Transverse colon (tissue), 4 donors: ENCODE measurements at regions not wholly inside any gene's neighbourhood (a gene's known extent, or its start where the extent isn't known, plus 50 kb on each side); places are given as distances from the start of the nearest gene placed in this dataset.

Experiments
- DNase-seq: peaks from one replicate; pipeline ENCODE4 v3.0.0-alpha.2; 2019
- H3K27ac ChIP-seq, 4 donors: fragments of 200-600 bp; sonication (generic); 2 replicates each; pipeline ENCODE4 v1.5.1; 2016 to 2018; ENCODE audit warnings: inconsistent platforms in 4 of 4
- H3K27me3 ChIP-seq: fragments of 200-600 bp; sonication (generic); 2 replicates; pipeline ENCODE4 v1.5.1; 2017; ENCODE audit warnings: inconsistent platforms
- H3K36me3 ChIP-seq, 4 donors: fragments of 200-600 bp; sonication (generic); 2 replicates each; pipeline ENCODE4 v1.5.1; 2017 to 2019; ENCODE audit warnings: inconsistent platforms in 4 of 4
- H3K4me1 ChIP-seq, 4 donors: fragments of 200-600 bp; sonication (generic); 2 replicates each; pipeline ENCODE4 v1.5.1; 2017 to 2020; ENCODE audit warnings: inconsistent platforms in 4 of 4
- H3K4me3 ChIP-seq, 4 donors: fragments of 200-600 bp; sonication (generic); 1 replicate in 1 of 4; 2 replicates in 3 of 4; pipeline versions ENCODE4 v1.5.1 to v1.6.1; 2017 to 2019; ENCODE audit warnings: inconsistent platforms in 4 of 4
- H3K9me3 ChIP-seq, 2 donors: fragments of 200-600 bp; sonication (generic); 2 replicates each; pipeline ENCODE4 v1.5.1; 2017 to 2019; ENCODE audit warnings: inconsistent platforms in 2 of 2
- CTCF ChIP-seq, 5 experiments: fragments of 200-600 bp in 3 of 5; fragments of 450-650 bp in 2 of 5; sonication (generic) in 3 of 5; IDR thresholded peaks; 1 replicate in 2 of 5; 2 replicates in 3 of 5; pipeline ENCODE4 v1.5.1; 2016 to 2017; ENCODE audit warnings: antibody characterized with exemption in 5 of 5, inconsistent platforms in 3 of 5, mild to moderate bottlenecking in 2 of 5, moderate library complexity in 1 of 5
- EP300 ChIP-seq: sonication (generic); formaldehyde crosslinking; IDR thresholded peaks from one replicate; pipeline ENCODE4 v1.6.1; 2017; ENCODE audit warnings: antibody characterized with exemption, low read depth
- POLR2A ChIP-seq: fragments of 450-650 bp; IDR thresholded peaks from one replicate; pipeline ENCODE4 v1.6.1; 2016; ENCODE audit warnings: antibody characterized with exemption, mild to moderate bottlenecking, moderate library complexity
- POLR2AphosphoS5 ChIP-seq, 3 donors: sonication (generic); formaldehyde crosslinking; IDR thresholded peaks; one replicate each; pipeline ENCODE4 v1.6.1; 2016; ENCODE audit warnings: antibody characterized with exemption in 3 of 3
- WGBS, 2 donors: methylation state at CpG; one replicate each; pipeline ENCODE4 v1.1.5; 2018; ENCODE audit warnings: low coverage in 1 of 2; 5-methylcytosine and 5-hydroxymethylcytosine counted together
- in situ Hi-C, 4 donors: fragments of 200-750 bp; cut with MboI; loops; one replicate each; pipeline versions ENCODE4 v1.15.0 to v1.15.1; 2017; ENCODE audit warnings: low sequenced_read_pairs in 3 of 4, low pct_ligation_motif_present in 1 of 4, low pct_unique_long_range_greater_than_20kb in 1 of 4
- intact Hi-C: fragments of 100-400 bp; cut with DNase I; formaldehyde crosslinking; loops from one replicate; pipeline ENCODE4 v1.15.1; 2023; ENCODE audit warnings: low total_unique reads

- Histone ChIP-seq H3K9me3 (peaks cover under 1 to 5% of the 10 kb centered on the region in 2 donors), H3K4me1 (no peaks in the 10 kb centered on the region), H3K27me3 (no peaks in the 10 kb centered on the region), H3K4me3 (no peak overlapping the region), H3K36me3 (no peaks in the 10 kb centered on the region), H3K27ac (no peak overlapping the region)
- DNase-seq, result no peak
- WGBS, 2 donors, result 75 to 92% methylated on average over 1 to 2 of the region's 2 CpGs
- in situ Hi-C loops, result no loop called here
- TF ChIP-seq POLR2A (no peak), EP300 (no peak), CTCF (IDR thresholded peaks at IDR 0.05) (no peak), POLR2AphosphoS5 (IDR thresholded peaks at IDR 0.05) (no peak)
- intact Hi-C loops, result no loop called here
Measured at GRCh38 chr7:145774777-145775176, 341.8 kb upstream of the CNTNAP2 start.

GRCh38 chr7:145753004-145753403 lies 363.6 kb upstream of the CNTNAP2 start:
- no peaks in the 10 kb centered on the region for H3K4me1 ChIP-seq
- H3K27me3 ChIP-seq, result no peaks in the 10 kb centered on the region
- no peak overlapping the region for H3K4me3 ChIP-seq
- no peak for DNase-seq
- intact Hi-C loops, result no loop called here
- no peak overlapping the region for H3K27ac ChIP-seq
- no peaks in the 10 kb centered on the region for H3K9me3 ChIP-seq
- in situ Hi-C loops, result no loop called here
- 93 to 100% methylated on average over 1 to 11 of the region's 11 CpGs for WGBS, 2 donors
- no peak for TF ChIP-seq EP300
- TF ChIP-seq CTCF (IDR thresholded peaks at IDR 0.05), result no peak
- TF ChIP-seq POLR2A, result no peak
- TF ChIP-seq POLR2AphosphoS5 (IDR thresholded peaks at IDR 0.05), result no peak
- no peaks in the 10 kb centered on the region for H3K36me3 ChIP-seq

GRCh38 chr7:145737617-145738016 lies 379.0 kb upstream of the CNTNAP2 start:
- H3K4me1 ChIP-seq, result no peaks in the 10 kb centered on the region
- intact Hi-C loops (no loop called here), in situ Hi-C loops (no loop called here)
- no peaks in the 10 kb centered on the region for H3K36me3 ChIP-seq
- no peaks in the 10 kb centered on the region for H3K27me3 ChIP-seq
- H3K27ac ChIP-seq, result no peak overlapping the region
- DNase-seq, result no peak
- no peak overlapping the region for H3K4me3 ChIP-seq
- 64% methylated on average over 2 of the region's 2 CpGs; no CpG with 5 or more reads in 1 of the 2 donors for WGBS, 2 donors
- TF ChIP-seq CTCF (IDR thresholded peaks at IDR 0.05), result no peak
- no peak for TF ChIP-seq POLR2AphosphoS5 (IDR thresholded peaks at IDR 0.05)
- TF ChIP-seq POLR2A, result no peak
- no peak for TF ChIP-seq EP300
- no peaks in the 10 kb centered on the region for H3K9me3 ChIP-seq

GRCh38 chr7:145735061-145735460 lies 381.5 kb upstream of the CNTNAP2 start:
- Histone ChIP-seq H3K36me3 (no peaks in the 10 kb centered on the region), H3K27ac (no peak overlapping the region), H3K4me1 (no peaks in the 10 kb centered on the region), H3K27me3 (no peaks in the 10 kb centered on the region), H3K4me3 (no peak overlapping the region), H3K9me3 (no peaks in the 10 kb centered on the region)
- WGBS, 2 donors, result 90 to 100% methylated on average over 3 of the region's 3 CpGs
- intact Hi-C loops, result no loop called here
- in situ Hi-C loops, result no loop called here
- no peak for DNase-seq
- TF ChIP-seq CTCF (IDR thresholded peaks at IDR 0.05) (no peak), EP300 (no peak), POLR2A (no peak), POLR2AphosphoS5 (IDR thresholded peaks at IDR 0.05) (no peak)
